GM23338 (cell line): ENCODE measurements at regions not wholly inside any gene's neighbourhood (a gene's known extent, or its start where the extent isn't known, plus 50 kb on each side); places are given as distances from the start of the nearest gene placed in this dataset.

Experiments
- ATAC-seq: fragments of 200-7000 bp; cut with Tn5 transposase; 3 replicates; pipeline ENCODE4 v1.9.1; 2020
- DNase-seq: peaks from one replicate; pipeline ENCODE4 v3.0.0-alpha.2; 2015; ENCODE audit warnings: low spot score
- H2AFZ ChIP-seq: fragments of 200-600 bp; sonication (generic); 2 replicates; pipeline ENCODE4 v1.8.0; 2016; ENCODE audit warnings: antibody characterized with exemption, mild to moderate bottlenecking, moderate library complexity
- H3F3A ChIP-seq: fragments of 200-600 bp; sonication (generic); replicated peaks from 2 replicates; pipeline ENCODE4 v1.8.0; 2017; ENCODE audit warnings: antibody characterized with exemption, mixed run types, low read depth
- H3K27ac ChIP-seq: fragments of 200-600 bp; sonication (generic); 2 replicates; pipeline ENCODE4 v1.6.1; 2016; ENCODE audit warnings: low read depth
- H3K27me3 ChIP-seq: fragments of 200-600 bp; sonication (generic); 2 replicates; pipeline ENCODE4 v1.8.0; 2016; ENCODE audit warnings: mild to moderate bottlenecking, mixed run types, moderate library complexity; ENCODE audit not compliant: insufficient read depth
- H3K36me3 ChIP-seq: fragments of 200-600 bp; sonication (generic); 2 replicates; pipeline ENCODE4 v1.8.0; 2016; ENCODE audit warnings: mild to moderate bottlenecking; ENCODE audit not compliant: insufficient read depth
- H3K4me1 ChIP-seq: fragments of 200-600 bp; sonication (generic); 2 replicates; pipeline ENCODE4 v1.8.0; 2016; ENCODE audit warnings: mild to moderate bottlenecking, moderate library complexity; ENCODE audit not compliant: insufficient read depth
- H3K4me2 ChIP-seq: fragments of 200-600 bp; sonication (generic); 2 replicates; pipeline ENCODE4 v1.7.1; 2017; ENCODE audit warnings: mixed run types
- H3K4me3 ChIP-seq: fragments of 200-600 bp; sonication (generic); 2 replicates; pipeline ENCODE4 v1.6.1; 2016; ENCODE audit warnings: mixed run types
- H3K79me2 ChIP-seq: fragments of 200-600 bp; sonication (generic); replicated peaks from 2 replicates; pipeline ENCODE4 v1.8.0; 2017; ENCODE audit warnings: mild to moderate bottlenecking; ENCODE audit not compliant: insufficient read depth
- H3K9me2 ChIP-seq: fragments of 200-600 bp; sonication (generic); 2 replicates; pipeline ENCODE4 v1.8.0; 2017; ENCODE audit not compliant: insufficient read depth
- H4K20me1 ChIP-seq: fragments of 200-600 bp; sonication (generic); replicated peaks from 2 replicates; pipeline ENCODE4 v1.8.0; 2017; ENCODE audit warnings: mild to moderate bottlenecking; ENCODE audit not compliant: insufficient read depth
- H3K27ac Mint-ChIP-seq: 2 replicates; pipeline ENCODE4 v1.8.0; 2020; ENCODE audit warnings: inconsistent platforms, mild to moderate bottlenecking, moderate library complexity, mixed read lengths
- H3K27me3 Mint-ChIP-seq: 3 replicates; pipeline ENCODE4 v1.8.0; 2022; ENCODE audit warnings: low read depth, mild to moderate bottlenecking, moderate library complexity, mixed read lengths, inconsistent platforms; ENCODE audit not compliant: insufficient read depth, poor library complexity
- H3K36me3 Mint-ChIP-seq: 3 replicates; pipeline ENCODE4 v1.8.0; 2021; ENCODE audit warnings: low read depth, mild to moderate bottlenecking, inconsistent platforms, moderate library complexity, mixed read lengths
- H3K4me1 Mint-ChIP-seq: 3 replicates; pipeline ENCODE4 v1.8.0; 2020; ENCODE audit warnings: mild to moderate bottlenecking, inconsistent platforms, mixed read lengths
- H3K4me3 Mint-ChIP-seq: 3 replicates; pipeline ENCODE4 v1.8.0; 2021; ENCODE audit warnings: moderate library complexity, mild to moderate bottlenecking, inconsistent platforms, mixed read lengths
- H3K9me3 Mint-ChIP-seq: 3 replicates; pipeline ENCODE4 v1.8.0; 2020; ENCODE audit warnings: moderate library complexity, mild to moderate bottlenecking, inconsistent platforms, mixed read lengths
- CREB1 ChIP-seq: fragments of 250-450 bp; sonication (Bioruptor Pico); IDR thresholded peaks from 2 replicates; pipeline ENCODE4 v1.5.0; 2020; ENCODE audit warnings: low read depth, mild to moderate bottlenecking, moderate library complexity
- JUNB ChIP-seq: IDR thresholded peaks from one replicate; pipeline ENCODE4 v1.6.1; 2016; ENCODE audit warnings: antibody characterized with exemption; ENCODE audit not compliant: unreplicated experiment
- NANOG ChIP-seq: IDR thresholded peaks from 2 replicates; pipeline ENCODE4 v1.6.1; 2016; ENCODE audit warnings: antibody characterized with exemption, borderline replicate concordance
- POLR2AphosphoS5 ChIP-seq: IDR thresholded peaks from 2 replicates; pipeline ENCODE4 v1.6.1; 2016; ENCODE audit warnings: antibody characterized with exemption, low read depth
- STAT1 ChIP-seq: IDR thresholded peaks from one replicate; pipeline ENCODE4 v1.6.1; 2016; ENCODE audit warnings: antibody characterized with exemption; ENCODE audit not compliant: unreplicated experiment
- ZNF114 ChIP-seq: fragments of 250-450 bp; sonication (Bioruptor Pico); IDR thresholded peaks from 2 replicates; pipeline ENCODE4 v1.5.0; 2020; ENCODE audit warnings: mild to moderate bottlenecking, moderate library complexity
- ZNF331 ChIP-seq: fragments of 250-450 bp; sonication (Bioruptor Pico); IDR thresholded peaks from 2 replicates; pipeline ENCODE4 v1.5.0; 2020; ENCODE audit warnings: low read depth, mild to moderate bottlenecking, moderate library complexity
- TF ChIP-seq, protein P1 (sequence below): IDR thresholded peaks from one replicate; pipeline ENCODE4 v1.6.1; 2018; ENCODE audit warnings: antibody characterized with exemption; ENCODE audit not compliant: unreplicated experiment
- TF ChIP-seq, protein P2 (sequence below): fragments of 250-450 bp; sonication (Bioruptor Pico); IDR thresholded peaks from 2 replicates; pipeline ENCODE4 v1.5.0; 2020; ENCODE audit warnings: mild to moderate bottlenecking, moderate library complexity
- TF ChIP-seq, protein P3 (sequence below): IDR thresholded peaks from 2 replicates; pipeline ENCODE4 v1.6.1; 2016; ENCODE audit warnings: antibody characterized with exemption

DNA sequence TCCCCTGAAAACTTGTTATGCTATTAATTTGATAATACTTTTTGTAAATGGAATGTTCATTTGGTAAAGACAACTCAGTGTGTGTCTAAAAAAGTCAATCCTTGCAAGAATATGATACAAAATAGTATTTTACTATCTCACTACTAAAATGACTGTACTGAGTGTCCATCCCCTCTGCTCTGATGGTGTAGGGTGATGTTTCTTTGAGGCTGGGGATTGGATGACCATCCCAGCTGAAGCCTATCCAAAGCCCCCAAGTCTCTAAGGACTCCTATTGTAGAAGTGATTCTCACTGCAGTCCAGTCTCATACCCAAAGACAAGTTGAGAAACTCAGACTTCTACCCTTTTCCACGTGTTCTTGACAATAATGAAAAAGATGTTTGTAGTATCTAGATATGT, 1128.4 kb downstream of the BCL11B start:
- H3K4me1 ChIP-seq: peaks cover 16% of the 10 kb centered on the region
- Mint-ChIP-seq H3K4me3 (no peak overlapping the region), H3K9me3 (no peaks in the 10 kb centered on the region)

DNA sequence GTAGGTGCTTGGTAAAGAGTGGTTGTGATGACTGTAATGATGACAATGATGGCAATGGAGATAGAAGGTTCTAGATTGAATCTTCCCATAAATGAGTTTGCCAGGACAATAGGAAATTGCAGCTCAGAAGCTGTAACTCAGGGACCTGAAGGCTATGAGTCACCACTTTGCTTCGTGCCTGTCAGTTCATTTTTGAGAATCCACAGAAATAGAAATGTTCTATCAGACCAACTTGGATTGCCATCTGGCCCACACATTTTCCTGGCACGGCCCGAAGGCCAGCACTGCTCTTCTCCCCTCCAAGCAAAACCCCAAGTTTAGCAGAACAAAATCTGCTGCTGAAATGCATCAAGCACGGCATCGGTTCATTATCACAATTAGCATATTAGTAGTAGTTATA, 1127.0 kb downstream of the BCL11B start:
- no peaks in the 10 kb centered on the region for H3K27me3 ChIP-seq
- Mint-ChIP-seq H3K27me3 (no peaks in the 10 kb centered on the region), H3K4me1 (peaks cover 18% of the 10 kb centered on the region; the same call in 2 of the 3 replicates), H3K36me3 (no peaks in the 10 kb centered on the region), H3K4me3 (no peak overlapping the region), H3K27ac (no peak overlapping the region), H3K9me3 (no peaks in the 10 kb centered on the region)
- H3K9me2 ChIP-seq: no peaks in the 10 kb centered on the region
- no peak overlapping the region for H3K27ac ChIP-seq
- H3K4me1 ChIP-seq: peaks cover 16% of the 10 kb centered on the region
- H3K4me3 ChIP-seq: no peak overlapping the region
- no peak for DNase-seq
- no peaks in the 10 kb centered on the region for H3F3A ChIP-seq
- no peak for ATAC-seq
- no peak overlapping the region for H2AFZ ChIP-seq
- no peaks in the 10 kb centered on the region for H3K36me3 ChIP-seq
- no peak overlapping the region for H3K4me2 ChIP-seq
- no peaks in the 10 kb centered on the region for H3K79me2 ChIP-seq
- no peaks in the 10 kb centered on the region for H4K20me1 ChIP-seq
- TF ChIP-seq, protein P1, sequence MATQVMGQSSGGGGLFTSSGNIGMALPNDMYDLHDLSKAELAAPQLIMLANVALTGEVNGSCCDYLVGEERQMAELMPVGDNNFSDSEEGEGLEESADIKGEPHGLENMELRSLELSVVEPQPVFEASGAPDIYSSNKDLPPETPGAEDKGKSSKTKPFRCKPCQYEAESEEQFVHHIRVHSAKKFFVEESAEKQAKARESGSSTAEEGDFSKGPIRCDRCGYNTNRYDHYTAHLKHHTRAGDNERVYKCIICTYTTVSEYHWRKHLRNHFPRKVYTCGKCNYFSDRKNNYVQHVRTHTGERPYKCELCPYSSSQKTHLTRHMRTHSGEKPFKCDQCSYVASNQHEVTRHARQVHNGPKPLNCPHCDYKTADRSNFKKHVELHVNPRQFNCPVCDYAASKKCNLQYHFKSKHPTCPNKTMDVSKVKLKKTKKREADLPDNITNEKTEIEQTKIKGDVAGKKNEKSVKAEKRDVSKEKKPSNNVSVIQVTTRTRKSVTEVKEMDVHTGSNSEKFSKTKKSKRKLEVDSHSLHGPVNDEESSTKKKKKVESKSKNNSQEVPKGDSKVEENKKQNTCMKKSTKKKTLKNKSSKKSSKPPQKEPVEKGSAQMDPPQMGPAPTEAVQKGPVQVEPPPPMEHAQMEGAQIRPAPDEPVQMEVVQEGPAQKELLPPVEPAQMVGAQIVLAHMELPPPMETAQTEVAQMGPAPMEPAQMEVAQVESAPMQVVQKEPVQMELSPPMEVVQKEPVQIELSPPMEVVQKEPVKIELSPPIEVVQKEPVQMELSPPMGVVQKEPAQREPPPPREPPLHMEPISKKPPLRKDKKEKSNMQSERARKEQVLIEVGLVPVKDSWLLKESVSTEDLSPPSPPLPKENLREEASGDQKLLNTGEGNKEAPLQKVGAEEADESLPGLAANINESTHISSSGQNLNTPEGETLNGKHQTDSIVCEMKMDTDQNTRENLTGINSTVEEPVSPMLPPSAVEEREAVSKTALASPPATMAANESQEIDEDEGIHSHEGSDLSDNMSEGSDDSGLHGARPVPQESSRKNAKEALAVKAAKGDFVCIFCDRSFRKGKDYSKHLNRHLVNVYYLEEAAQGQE: no peak
- no peak for TF ChIP-seq CREB1 (CRISPR knock-in tag)
- TF ChIP-seq JUNB: no peak
- no peak for TF ChIP-seq NANOG
- no peak for TF ChIP-seq ZNF331
- TF ChIP-seq, protein P2, sequence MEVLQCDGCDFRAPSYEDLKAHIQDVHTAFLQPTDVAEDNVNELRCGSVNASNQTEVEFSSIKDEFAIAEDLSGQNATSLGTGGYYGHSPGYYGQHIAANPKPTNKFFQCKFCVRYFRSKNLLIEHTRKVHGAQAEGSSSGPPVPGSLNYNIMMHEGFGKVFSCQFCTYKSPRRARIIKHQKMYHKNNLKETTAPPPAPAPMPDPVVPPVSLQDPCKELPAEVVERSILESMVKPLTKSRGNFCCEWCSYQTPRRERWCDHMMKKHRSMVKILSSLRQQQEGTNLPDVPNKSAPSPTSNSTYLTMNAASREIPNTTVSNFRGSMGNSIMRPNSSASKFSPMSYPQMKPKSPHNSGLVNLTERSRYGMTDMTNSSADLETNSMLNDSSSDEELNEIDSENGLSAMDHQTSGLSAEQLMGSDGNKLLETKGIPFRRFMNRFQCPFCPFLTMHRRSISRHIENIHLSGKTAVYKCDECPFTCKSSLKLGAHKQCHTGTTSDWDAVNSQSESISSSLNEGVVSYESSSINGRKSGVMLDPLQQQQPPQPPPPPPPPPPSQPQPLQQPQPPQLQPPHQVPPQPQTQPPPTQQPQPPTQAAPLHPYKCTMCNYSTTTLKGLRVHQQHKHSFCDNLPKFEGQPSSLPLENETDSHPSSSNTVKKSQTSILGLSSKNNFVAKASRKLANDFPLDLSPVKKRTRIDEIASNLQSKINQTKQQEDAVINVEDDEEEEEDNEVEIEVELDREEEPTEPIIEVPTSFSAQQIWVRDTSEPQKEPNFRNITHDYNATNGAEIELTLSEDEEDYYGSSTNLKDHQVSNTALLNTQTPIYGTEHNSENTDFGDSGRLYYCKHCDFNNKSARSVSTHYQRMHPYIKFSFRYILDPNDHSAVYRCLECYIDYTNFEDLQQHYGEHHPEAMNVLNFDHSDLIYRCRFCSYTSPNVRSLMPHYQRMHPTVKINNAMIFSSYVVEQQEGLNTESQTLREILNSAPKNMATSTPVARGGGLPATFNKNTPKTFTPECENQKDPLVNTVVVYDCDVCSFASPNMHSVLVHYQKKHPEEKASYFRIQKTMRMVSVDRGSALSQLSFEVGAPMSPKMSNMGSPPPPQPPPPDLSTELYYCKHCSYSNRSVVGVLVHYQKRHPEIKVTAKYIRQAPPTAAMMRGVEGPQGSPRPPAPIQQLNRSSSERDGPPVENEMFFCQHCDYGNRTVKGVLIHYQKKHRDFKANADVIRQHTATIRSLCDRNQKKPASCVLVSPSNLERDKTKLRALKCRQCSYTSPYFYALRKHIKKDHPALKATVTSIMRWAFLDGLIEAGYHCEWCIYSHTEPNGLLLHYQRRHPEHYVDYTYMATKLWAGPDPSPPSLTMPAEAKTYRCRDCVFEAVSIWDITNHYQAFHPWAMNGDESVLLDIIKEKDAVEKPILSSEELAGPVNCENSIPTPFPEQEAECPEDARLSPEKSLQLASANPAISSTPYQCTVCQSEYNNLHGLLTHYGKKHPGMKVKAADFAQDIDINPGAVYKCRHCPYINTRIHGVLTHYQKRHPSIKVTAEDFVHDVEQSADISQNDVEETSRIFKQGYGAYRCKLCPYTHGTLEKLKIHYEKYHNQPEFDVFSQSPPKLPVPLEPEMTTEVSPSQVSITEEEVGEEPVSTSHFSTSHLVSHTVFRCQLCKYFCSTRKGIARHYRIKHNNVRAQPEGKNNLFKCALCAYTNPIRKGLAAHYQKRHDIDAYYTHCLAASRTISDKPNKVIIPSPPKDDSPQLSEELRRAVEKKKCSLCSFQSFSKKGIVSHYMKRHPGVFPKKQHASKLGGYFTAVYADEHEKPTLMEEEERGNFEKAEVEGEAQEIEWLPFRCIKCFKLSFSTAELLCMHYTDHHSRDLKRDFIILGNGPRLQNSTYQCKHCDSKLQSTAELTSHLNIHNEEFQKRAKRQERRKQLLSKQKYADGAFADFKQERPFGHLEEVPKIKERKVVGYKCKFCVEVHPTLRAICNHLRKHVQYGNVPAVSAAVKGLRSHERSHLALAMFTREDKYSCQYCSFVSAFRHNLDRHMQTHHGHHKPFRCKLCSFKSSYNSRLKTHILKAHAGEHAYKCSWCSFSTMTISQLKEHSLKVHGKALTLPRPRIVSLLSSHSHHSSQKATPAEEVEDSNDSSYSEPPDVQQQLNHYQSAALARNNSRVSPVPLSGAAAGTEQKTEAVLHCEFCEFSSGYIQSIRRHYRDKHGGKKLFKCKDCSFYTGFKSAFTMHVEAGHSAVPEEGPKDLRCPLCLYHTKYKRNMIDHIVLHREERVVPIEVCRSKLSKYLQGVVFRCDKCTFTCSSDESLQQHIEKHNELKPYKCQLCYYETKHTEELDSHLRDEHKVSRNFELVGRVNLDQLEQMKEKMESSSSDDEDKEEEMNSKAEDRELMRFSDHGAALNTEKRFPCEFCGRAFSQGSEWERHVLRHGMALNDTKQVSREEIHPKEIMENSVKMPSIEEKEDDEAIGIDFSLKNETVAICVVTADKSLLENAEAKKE (CRISPR knock-in tag): no peak
- TF ChIP-seq ZNF114 (CRISPR knock-in tag): no peak
- TF ChIP-seq, protein P3, sequence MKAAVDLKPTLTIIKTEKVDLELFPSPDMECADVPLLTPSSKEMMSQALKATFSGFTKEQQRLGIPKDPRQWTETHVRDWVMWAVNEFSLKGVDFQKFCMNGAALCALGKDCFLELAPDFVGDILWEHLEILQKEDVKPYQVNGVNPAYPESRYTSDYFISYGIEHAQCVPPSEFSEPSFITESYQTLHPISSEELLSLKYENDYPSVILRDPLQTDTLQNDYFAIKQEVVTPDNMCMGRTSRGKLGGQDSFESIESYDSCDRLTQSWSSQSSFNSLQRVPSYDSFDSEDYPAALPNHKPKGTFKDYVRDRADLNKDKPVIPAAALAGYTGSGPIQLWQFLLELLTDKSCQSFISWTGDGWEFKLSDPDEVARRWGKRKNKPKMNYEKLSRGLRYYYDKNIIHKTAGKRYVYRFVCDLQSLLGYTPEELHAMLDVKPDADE: no peak
- TF ChIP-seq STAT1: no peak
- TF ChIP-seq POLR2AphosphoS5: no peak

More for the DNA sequence above, 1128.4 kb downstream of the BCL11B start:
- no peaks in the 10 kb centered on the region for H4K20me1 ChIP-seq
- Mint-ChIP-seq H3K4me1 (peaks cover 22% of the 10 kb centered on the region), H3K27ac (no peak overlapping the region), H3K36me3 (no peaks in the 10 kb centered on the region), H3K27me3 (no peaks in the 10 kb centered on the region)
- ATAC-seq (no peak), DNase-seq (no peak)
- H3K27ac ChIP-seq: no peak overlapping the region
- no peaks in the 10 kb centered on the region for H3F3A ChIP-seq
- no peaks in the 10 kb centered on the region for H3K79me2 ChIP-seq
- TF ChIP-seq NANOG: no peak
- H3K4me2 ChIP-seq: no peak overlapping the region
- H2AFZ ChIP-seq: no peak overlapping the region
- H3K36me3 ChIP-seq: no peaks in the 10 kb centered on the region
- no peaks in the 10 kb centered on the region for H3K9me2 ChIP-seq
- H3K4me3 ChIP-seq: no peak overlapping the region
- no peaks in the 10 kb centered on the region for H3K27me3 ChIP-seq
